GM23248 (cell line): ENCODE measurements at regions not wholly inside any gene's neighbourhood (a gene's known extent, or its start where the extent isn't known, plus 50 kb on each side); places are given as distances from the start of the nearest gene placed in this dataset.

Source experiments
- EZH2 ChIP-seq: fragments of 200-600 bp; sonication (generic); IDR thresholded peaks from 2 replicates; pipeline ENCODE4 v1.6.1; 2018; ENCODE audit warnings: antibody characterized with exemption, mild to moderate bottlenecking; ENCODE audit not compliant: insufficient read depth, poor library complexity, severe bottlenecking
- EZH2phosphoT487 ChIP-seq: fragments of 200-600 bp; sonication (generic); IDR thresholded peaks from 2 replicates; pipeline ENCODE4 v1.6.1; 2018; ENCODE audit warnings: antibody characterized with exemption, moderate library complexity, mild to moderate bottlenecking, low read depth; ENCODE audit not compliant: insufficient read depth

DNA sequence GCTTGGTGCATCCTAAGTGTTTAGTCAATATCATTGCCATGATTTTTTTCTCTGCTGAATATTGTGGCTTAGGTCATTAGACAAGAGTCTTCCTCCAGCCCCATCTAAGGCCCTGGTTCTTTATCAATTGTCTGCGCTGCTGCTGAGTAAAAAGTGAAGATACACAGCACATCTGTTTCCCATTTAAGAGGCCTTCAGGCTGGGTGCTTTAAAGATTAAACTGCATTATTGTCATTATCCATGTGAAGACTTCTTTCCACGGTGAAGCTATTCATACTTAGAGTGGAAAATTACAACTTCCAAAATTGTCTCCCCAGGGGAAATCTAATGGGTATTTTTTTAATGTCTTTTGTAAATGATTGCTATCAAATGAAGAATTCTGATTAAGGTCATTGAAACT, 719.8 kb upstream of the LRRC4C start:
- no peak for TF ChIP-seq EZH2
- TF ChIP-seq EZH2phosphoT487 = no peak
